ENCODE measurements at regions not wholly inside any gene's neighbourhood (a gene's known extent, or its start where the extent isn't known, plus 50 kb on each side); places are given as distances from the start of the nearest gene placed in this dataset.

GRCh38 chr1:188365874-188366273, 1537.1 kb downstream of the PLA2G4A start:
- no peak for DNase-seq (ENCODE audit: low read depth)
- no peak overlapping the region for H3K4me3 ChIP-seq (ENCODE audit: low read depth, low read length)
- in situ Hi-C loops (cut with HindIII; ENCODE audit: low sequenced_read_pairs) = loop anchor here (5.0 kb wide), 1 partner anchor 59 kb away; no protein-coding TSS in a partner anchor
- TF ChIP-seq CTCF (IDR thresholded peaks at IDR 0.05; ENCODE audit: low read depth, low read length, missing control alignments) = no peak

GRCh38 chr1:188367661-188368060, 1538.9 kb downstream of the PLA2G4A start:
- in situ Hi-C loops (cut with HindIII; ENCODE audit: low sequenced_read_pairs) = loop anchor here (5.0 kb wide), 1 partner anchor 60 kb away; no protein-coding TSS in a partner anchor
- no peak for TF ChIP-seq CTCF (IDR thresholded peaks at IDR 0.05; ENCODE audit: low read depth, low read length, missing control alignments)
- no peak for DNase-seq (ENCODE audit: low read depth)
- no peak overlapping the region for H3K4me3 ChIP-seq (ENCODE audit: low read depth, low read length)

GRCh38 chr1:188371295-188371806, 1542.6 kb downstream of the PLA2G4A start:
- no peak for DNase-seq (ENCODE audit: low read depth)
- in situ Hi-C loops (cut with HindIII; ENCODE audit: low sequenced_read_pairs) = no loop called here
- TF ChIP-seq CTCF (IDR thresholded peaks at IDR 0.05; ENCODE audit: low read depth, low read length, missing control alignments) = no peak
- H3K4me3 ChIP-seq (ENCODE audit: low read depth, low read length) = no peak overlapping the region

- no peak for DNase-seq (ENCODE audit: low read depth)
- H3K4me3 ChIP-seq (ENCODE audit: low read depth, low read length) = no peak overlapping the region
- no peak for TF ChIP-seq CTCF (IDR thresholded peaks at IDR 0.05; ENCODE audit: low read depth, low read length, missing control alignments)
- in situ Hi-C loops (cut with HindIII; ENCODE audit: low sequenced_read_pairs) = no loop called here
Measured at GRCh38 chr1:188372821-188373220, 1544.1 kb downstream of the PLA2G4A start.

- no peak overlapping the region for H3K4me3 ChIP-seq (ENCODE audit: low read depth, low read length)
- in situ Hi-C loops (cut with HindIII; ENCODE audit: low sequenced_read_pairs) = no loop called here
- no peak for DNase-seq (ENCODE audit: low read depth)
- no peak for TF ChIP-seq CTCF (IDR thresholded peaks at IDR 0.05; ENCODE audit: low read depth, low read length, missing control alignments)
Measured at GRCh38 chr1:188382851-188383250, 1554.1 kb downstream of the PLA2G4A start.

- in situ Hi-C loops (cut with HindIII; ENCODE audit: low sequenced_read_pairs) = no loop called here
- no peak for TF ChIP-seq CTCF (IDR thresholded peaks at IDR 0.05; ENCODE audit: low read depth, low read length, missing control alignments)
- no peak for DNase-seq (ENCODE audit: low read depth)
- no peak overlapping the region for H3K4me3 ChIP-seq (ENCODE audit: low read depth, low read length)
Measured at GRCh38 chr1:188386161-188386560, 1557.4 kb downstream of the PLA2G4A start.
